A549 (cell line): ENCODE measurements at regions not wholly inside any gene's neighbourhood (a gene's known extent, or its start where the extent isn't known, plus 50 kb on each side); places are given as distances from the start of the nearest gene placed in this dataset.

Source experiments
- BHLHE40 ChIP-seq: IDR thresholded peaks from 2 replicates; pipeline ENCODE4 v1.6.1; 2012; ENCODE audit warnings: low read depth, low read length, inconsistent platforms
- CEBPB ChIP-seq, 2 experiments: fragments of >200 bp in 1 of 2; sonication (Bioruptor Twin) in 1 of 2; formaldehyde crosslinking in 1 of 2; IDR thresholded peaks; 2 replicates each; pipeline ENCODE4 v1.6.1; 2012 to 2016
- JUNB ChIP-seq: fragments of >200 bp; sonication (Bioruptor Twin); formaldehyde crosslinking; IDR thresholded peaks from 2 replicates; pipeline ENCODE4 v1.6.1; 2016
- TF ChIP-seq, protein P1 (sequence below): fragments of >200 bp; sonication (Bioruptor Twin); formaldehyde crosslinking; IDR thresholded peaks from 3 replicates; pipeline ENCODE4 v1.5.1; 2016
- TF ChIP-seq, protein P2 (sequence below): IDR thresholded peaks from 2 replicates; pipeline ENCODE4 v1.6.1; 2012

DNA sequence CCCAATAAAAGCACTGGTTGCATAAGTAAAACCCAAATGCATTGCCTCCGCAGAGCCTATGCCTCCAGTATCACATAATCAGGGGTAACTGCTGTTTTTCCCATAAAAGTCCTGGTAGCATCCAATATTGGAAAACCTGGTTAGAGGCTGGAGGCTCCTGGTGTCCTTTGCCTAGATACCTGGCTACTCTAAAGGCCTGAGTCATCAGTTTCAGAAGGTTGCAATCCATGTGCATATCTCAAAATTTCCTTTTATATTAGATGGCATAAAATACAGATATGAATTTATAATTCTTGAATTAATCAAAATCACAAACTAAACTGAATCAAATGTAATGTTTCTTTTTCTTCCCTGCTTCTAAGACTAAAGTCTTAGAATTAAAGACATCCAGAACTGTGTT lies 164.2 kb upstream of the DCN start:
- TF ChIP-seq JUNB, result no peak
- no peak for TF ChIP-seq CEBPB (IDR thresholded peaks at IDR 0.05)
- TF ChIP-seq, protein P1, sequence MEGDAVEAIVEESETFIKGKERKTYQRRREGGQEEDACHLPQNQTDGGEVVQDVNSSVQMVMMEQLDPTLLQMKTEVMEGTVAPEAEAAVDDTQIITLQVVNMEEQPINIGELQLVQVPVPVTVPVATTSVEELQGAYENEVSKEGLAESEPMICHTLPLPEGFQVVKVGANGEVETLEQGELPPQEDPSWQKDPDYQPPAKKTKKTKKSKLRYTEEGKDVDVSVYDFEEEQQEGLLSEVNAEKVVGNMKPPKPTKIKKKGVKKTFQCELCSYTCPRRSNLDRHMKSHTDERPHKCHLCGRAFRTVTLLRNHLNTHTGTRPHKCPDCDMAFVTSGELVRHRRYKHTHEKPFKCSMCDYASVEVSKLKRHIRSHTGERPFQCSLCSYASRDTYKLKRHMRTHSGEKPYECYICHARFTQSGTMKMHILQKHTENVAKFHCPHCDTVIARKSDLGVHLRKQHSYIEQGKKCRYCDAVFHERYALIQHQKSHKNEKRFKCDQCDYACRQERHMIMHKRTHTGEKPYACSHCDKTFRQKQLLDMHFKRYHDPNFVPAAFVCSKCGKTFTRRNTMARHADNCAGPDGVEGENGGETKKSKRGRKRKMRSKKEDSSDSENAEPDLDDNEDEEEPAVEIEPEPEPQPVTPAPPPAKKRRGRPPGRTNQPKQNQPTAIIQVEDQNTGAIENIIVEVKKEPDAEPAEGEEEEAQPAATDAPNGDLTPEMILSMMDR, result no peak
- TF ChIP-seq, protein P2, sequence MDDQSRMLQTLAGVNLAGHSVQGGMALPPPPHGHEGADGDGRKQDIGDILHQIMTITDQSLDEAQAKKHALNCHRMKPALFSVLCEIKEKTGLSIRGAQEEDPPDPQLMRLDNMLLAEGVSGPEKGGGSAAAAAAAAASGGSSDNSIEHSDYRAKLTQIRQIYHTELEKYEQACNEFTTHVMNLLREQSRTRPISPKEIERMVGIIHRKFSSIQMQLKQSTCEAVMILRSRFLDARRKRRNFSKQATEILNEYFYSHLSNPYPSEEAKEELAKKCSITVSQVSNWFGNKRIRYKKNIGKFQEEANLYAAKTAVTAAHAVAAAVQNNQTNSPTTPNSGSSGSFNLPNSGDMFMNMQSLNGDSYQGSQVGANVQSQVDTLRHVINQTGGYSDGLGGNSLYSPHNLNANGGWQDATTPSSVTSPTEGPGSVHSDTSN, result no peak
- no peak for TF ChIP-seq BHLHE40
